ENCODE measurements at regions not wholly inside any gene's neighbourhood (a gene's known extent, or its start where the extent isn't known, plus 50 kb on each side); places are given as distances from the start of the nearest gene placed in this dataset.

GRCh38 chr4:137067735-137068134, 464.6 kb downstream of the PCDH18 start:
- no peak for DNase-seq (ENCODE audit: low read depth)

- DNase-seq (ENCODE audit: low read depth), result no peak
Observed at GRCh38 chr4:137065311-137065710, 467.0 kb downstream of the PCDH18 start.

- DNase-seq (ENCODE audit: low read depth), result no peak
Observed at GRCh38 chr4:137063961-137064360, 468.3 kb downstream of the PCDH18 start.

GRCh38 chr4:137043184-137043583, 489.1 kb downstream of the PCDH18 start:
- no peak for DNase-seq (ENCODE audit: low read depth)

- DNase-seq (ENCODE audit: low read depth), result no peak
Observed at GRCh38 chr4:137039370-137039769, 492.9 kb downstream of the PCDH18 start.

- no peak for DNase-seq (ENCODE audit: low read depth)
Observed at GRCh38 chr4:137032222-137032621, 500.1 kb downstream of the PCDH18 start.

GRCh38 chr4:137029026-137029425, 503.3 kb downstream of the PCDH18 start:
- DNase-seq (ENCODE audit: low read depth), result no peak

GRCh38 chr4:137025484-137026059, 506.7 kb downstream of the PCDH18 start:
- DNase-seq (ENCODE audit: low read depth), result no peak

- DNase-seq (ENCODE audit: low read depth), result no peak
Observed at GRCh38 chr4:137015426-137016409, 516.6 kb downstream of the PCDH18 start.

- DNase-seq (ENCODE audit: low read depth), result no peak
Observed at GRCh38 chr4:137000432-137000831, 531.9 kb downstream of the PCDH18 start.

- no peak for DNase-seq (ENCODE audit: low read depth)
Observed at GRCh38 chr4:136992032-136992431, 540.3 kb downstream of the PCDH18 start.

- no peak for DNase-seq (ENCODE audit: low read depth)
Observed at GRCh38 chr4:136985683-136986082, 546.6 kb downstream of the PCDH18 start.

GRCh38 chr4:136967069-136967468, 565.2 kb downstream of the PCDH18 start:
- no peak for DNase-seq (ENCODE audit: low read depth)

GRCh38 chr4:136965478-136965877, 566.8 kb downstream of the PCDH18 start:
- no peak for DNase-seq (ENCODE audit: low read depth)

- no peak for DNase-seq (ENCODE audit: low read depth)
Observed at GRCh38 chr4:136962868-136963267, 569.4 kb downstream of the PCDH18 start.

GRCh38 chr4:136946307-136946907, 585.9 kb downstream of the PCDH18 start:
- no peak for DNase-seq (ENCODE audit: low read depth)

- DNase-seq (ENCODE audit: low read depth), result no peak
Observed at GRCh38 chr4:136939781-136940180, 592.5 kb downstream of the PCDH18 start.

- no peak for DNase-seq (ENCODE audit: low read depth)
Observed at GRCh38 chr4:136935871-136936270, 596.4 kb downstream of the PCDH18 start.

- no peak for DNase-seq (ENCODE audit: low read depth)
Observed at GRCh38 chr4:136935305-136935704, 597.0 kb downstream of the PCDH18 start.

GRCh38 chr4:136934601-136935000, 597.7 kb downstream of the PCDH18 start:
- no peak for DNase-seq (ENCODE audit: low read depth)

GRCh38 chr4:136931781-136932180, 600.5 kb downstream of the PCDH18 start:
- DNase-seq (ENCODE audit: low read depth), result no peak

- DNase-seq (ENCODE audit: low read depth), result no peak
Observed at GRCh38 chr4:136928957-136929411, 603.3 kb downstream of the PCDH18 start.

- no peak for DNase-seq (ENCODE audit: low read depth)
Observed at GRCh38 chr4:136927172-136927571, 605.1 kb downstream of the PCDH18 start.

All from activated T-cell treated with anti-CD3 and anti-CD28 coated beads for 24 hours (primary cell).